Natural killer cell (primary cell): ENCODE measurements at regions not wholly inside any gene's neighbourhood (a gene's known extent, or its start where the extent isn't known, plus 50 kb on each side); places are given as distances from the start of the nearest gene placed in this dataset.

Experiments used
- ATAC-seq, 3 donors: fragments of 150-1000 bp in 2 of 3; fragments of 200-7000 bp in 1 of 3; cut with Tn5 transposase; 1 replicate in 1 of 3; 2 replicates in 2 of 3; pipeline ENCODE4 v1.10.0; 2021; ENCODE audit warnings: mild to moderate bottlenecking in 2 of 3, moderate library complexity in 2 of 3
- DNase-seq, 2 donors: peaks; one replicate each; pipeline versions ENCODE4 v3.0.0 to v3.0.0-alpha.2; 2013 to 2021; ENCODE audit warnings: mixed read lengths in 1 of 2
- H3K27ac ChIP-seq: one replicate; pipeline ENCODE4 v1.5.1; 2013; ENCODE audit warnings: mild to moderate bottlenecking, low read length
- H3K27me3 ChIP-seq: one replicate; pipeline ENCODE4 v1.6.1; 2013; ENCODE audit warnings: low read length; ENCODE audit not compliant: control insufficient read depth, insufficient read depth
- H3K36me3 ChIP-seq: one replicate; pipeline ENCODE4 v1.6.1; 2013; ENCODE audit warnings: low read length; ENCODE audit not compliant: control insufficient read depth, insufficient read depth
- H3K4me1 ChIP-seq: one replicate; pipeline ENCODE4 v1.6.1; 2013; ENCODE audit warnings: low read length; ENCODE audit not compliant: control insufficient read depth, insufficient read depth
- H3K4me3 ChIP-seq: one replicate; pipeline ENCODE4 v1.5.1; 2013; ENCODE audit warnings: low read length
- H3K9me3 ChIP-seq: one replicate; pipeline ENCODE4 v1.6.1; 2013; ENCODE audit warnings: low read length; ENCODE audit not compliant: control insufficient read depth, insufficient read depth
- H3K27ac Mint-ChIP-seq, 2 donors: one replicate each; pipeline ENCODE4 v1.8.0; 2022; ENCODE audit warnings: mild to moderate bottlenecking in 2 of 2, mixed read lengths in 2 of 2, moderate library complexity in 1 of 2
- H3K27me3 Mint-ChIP-seq, 2 donors: one replicate each; pipeline ENCODE4 v1.8.0; 2022; ENCODE audit warnings: low read depth in 2 of 2, mixed read lengths in 2 of 2
- H3K36me3 Mint-ChIP-seq: one replicate; pipeline ENCODE4 v1.8.0; 2022; ENCODE audit warnings: mixed read lengths
- H3K4me1 Mint-ChIP-seq, 2 donors: one replicate each; pipeline ENCODE4 v1.8.0; 2022; ENCODE audit warnings: mixed read lengths in 2 of 2
- H3K4me3 Mint-ChIP-seq: one replicate; pipeline ENCODE4 v1.8.0; 2022; ENCODE audit warnings: mild to moderate bottlenecking, moderate library complexity, mixed read lengths
- H3K9me3 Mint-ChIP-seq, 2 donors: one replicate each; pipeline ENCODE4 v1.8.0; 2022; ENCODE audit warnings: mixed read lengths in 2 of 2
- WGBS: methylation state at CpG from one replicate; pipeline ENCODE4 v1.1.7; 2013; ENCODE audit warnings: missing lambda C conversion rate; ENCODE audit not compliant: insufficient coverage; 5-methylcytosine and 5-hydroxymethylcytosine counted together
- intact Hi-C: fragments of 100-400 bp; cut with micrococcal nuclease; formaldehyde crosslinking; loops from one replicate; pipeline ENCODE4 v1.14.2; 2022
- TF ChIP-seq, protein P1 (sequence below): fragments of 200-600 bp; IDR thresholded peaks from one replicate; pipeline ENCODE4 v1.8.0; 2022; ENCODE audit warnings: antibody characterized with exemption

DNA sequence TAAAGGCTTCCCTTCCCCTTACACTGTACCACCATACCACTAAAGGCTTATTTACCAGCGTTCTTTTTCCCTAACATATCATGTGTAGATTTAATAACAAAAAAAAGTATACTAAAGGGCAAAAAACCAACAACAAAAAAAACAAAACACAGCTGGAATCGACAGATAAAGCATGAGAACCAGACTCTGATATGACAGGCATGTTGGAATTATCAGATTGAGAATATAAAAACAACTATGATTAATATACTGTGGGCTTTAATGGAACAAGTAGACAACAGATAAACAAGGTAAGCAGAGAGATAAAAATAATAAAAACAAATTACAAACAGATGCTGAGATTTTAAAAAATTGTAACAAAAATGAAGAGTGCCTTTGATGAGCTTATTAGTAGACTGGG lies 754.1 kb upstream of the MDGA2 start:
- no peaks in the 10 kb centered on the region for H3K4me1 ChIP-seq
- intact Hi-C loops: no loop called here
- TF ChIP-seq, protein P1, sequence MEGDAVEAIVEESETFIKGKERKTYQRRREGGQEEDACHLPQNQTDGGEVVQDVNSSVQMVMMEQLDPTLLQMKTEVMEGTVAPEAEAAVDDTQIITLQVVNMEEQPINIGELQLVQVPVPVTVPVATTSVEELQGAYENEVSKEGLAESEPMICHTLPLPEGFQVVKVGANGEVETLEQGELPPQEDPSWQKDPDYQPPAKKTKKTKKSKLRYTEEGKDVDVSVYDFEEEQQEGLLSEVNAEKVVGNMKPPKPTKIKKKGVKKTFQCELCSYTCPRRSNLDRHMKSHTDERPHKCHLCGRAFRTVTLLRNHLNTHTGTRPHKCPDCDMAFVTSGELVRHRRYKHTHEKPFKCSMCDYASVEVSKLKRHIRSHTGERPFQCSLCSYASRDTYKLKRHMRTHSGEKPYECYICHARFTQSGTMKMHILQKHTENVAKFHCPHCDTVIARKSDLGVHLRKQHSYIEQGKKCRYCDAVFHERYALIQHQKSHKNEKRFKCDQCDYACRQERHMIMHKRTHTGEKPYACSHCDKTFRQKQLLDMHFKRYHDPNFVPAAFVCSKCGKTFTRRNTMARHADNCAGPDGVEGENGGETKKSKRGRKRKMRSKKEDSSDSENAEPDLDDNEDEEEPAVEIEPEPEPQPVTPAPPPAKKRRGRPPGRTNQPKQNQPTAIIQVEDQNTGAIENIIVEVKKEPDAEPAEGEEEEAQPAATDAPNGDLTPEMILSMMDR: no peak
- no peaks in the 10 kb centered on the region for H3K4me1 Mint-ChIP-seq
- ATAC-seq: no peak
- H3K4me3 Mint-ChIP-seq: no peak overlapping the region
- no peaks in the 10 kb centered on the region for H3K27me3 ChIP-seq
- H3K36me3 ChIP-seq: no peaks in the 10 kb centered on the region
- H3K9me3 ChIP-seq: peaks cover 3% of the 10 kb centered on the region
- no peak overlapping the region for H3K27ac ChIP-seq
- H3K27ac Mint-ChIP-seq: no peak overlapping the region
- no peaks in the 10 kb centered on the region for H3K27me3 Mint-ChIP-seq
- H3K4me3 ChIP-seq: no peak overlapping the region
- no peak for DNase-seq
- WGBS: no CpG with 5 or more reads among the region's 2 CpGs
- peaks cover 6 to 11% of the 10 kb centered on the region in 2 donors for H3K9me3 Mint-ChIP-seq
- no peaks in the 10 kb centered on the region for H3K36me3 Mint-ChIP-seq

DNA sequence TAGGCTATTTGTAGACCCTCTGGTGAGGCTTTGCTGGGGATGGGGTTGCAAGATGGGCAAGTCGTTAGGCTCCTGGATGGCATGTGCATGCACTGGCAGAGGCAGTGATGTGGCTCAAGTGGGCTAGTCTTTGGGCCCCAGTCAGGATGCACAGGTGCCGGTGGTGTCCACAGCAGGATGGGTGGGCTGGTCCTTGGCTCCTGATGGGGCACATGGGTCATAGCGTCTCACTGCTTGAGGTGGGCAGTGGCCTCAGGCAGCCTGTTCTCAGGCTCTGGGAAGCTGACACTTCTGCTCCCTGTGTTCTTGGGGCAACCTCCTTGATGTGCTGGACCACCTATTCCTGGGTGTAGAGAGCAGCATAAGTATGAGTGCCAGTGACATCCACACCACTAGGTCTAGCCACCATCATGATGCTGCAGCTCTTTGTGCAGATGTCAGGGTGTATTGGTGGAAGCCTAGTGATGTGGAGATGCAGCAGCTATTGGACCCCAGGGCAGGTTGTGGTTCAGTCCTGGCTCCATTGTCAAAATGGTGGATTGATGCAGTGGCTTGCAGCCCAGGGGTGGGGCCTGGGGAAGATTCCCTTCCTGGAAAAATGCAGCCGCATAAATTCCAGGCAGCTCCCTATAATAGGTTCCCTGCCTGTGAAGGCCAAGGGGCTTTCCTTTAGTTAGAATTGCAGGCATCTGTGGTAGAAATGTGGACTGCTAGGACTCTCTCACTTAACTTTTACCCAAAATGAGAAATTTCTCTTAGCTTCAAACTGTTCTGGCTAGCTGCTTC lies 742.5 kb upstream of the MDGA2 start:
- no peaks in the 10 kb centered on the region for H3K4me1 Mint-ChIP-seq
- Histone ChIP-seq H3K36me3 (no peaks in the 10 kb centered on the region), H3K9me3 (no peaks in the 10 kb centered on the region), H3K27ac (no peak overlapping the region), H3K4me3 (no peak overlapping the region), H3K27me3 (no peaks in the 10 kb centered on the region), H3K4me1 (no peaks in the 10 kb centered on the region)
- TF ChIP-seq, protein P1: no peak
- H3K4me3 Mint-ChIP-seq: no peak overlapping the region
- no peaks in the 10 kb centered on the region for H3K36me3 Mint-ChIP-seq
- WGBS: 73% methylated on average over 4 of the region's 4 CpGs
- H3K27ac Mint-ChIP-seq: no peak overlapping the region
- no peaks in the 10 kb centered on the region for H3K27me3 Mint-ChIP-seq
- no peak for ATAC-seq
- no peak for DNase-seq
- intact Hi-C loops: no loop called here
- peaks cover 16 to 28% of the 10 kb centered on the region in 2 donors for H3K9me3 Mint-ChIP-seq

DNA sequence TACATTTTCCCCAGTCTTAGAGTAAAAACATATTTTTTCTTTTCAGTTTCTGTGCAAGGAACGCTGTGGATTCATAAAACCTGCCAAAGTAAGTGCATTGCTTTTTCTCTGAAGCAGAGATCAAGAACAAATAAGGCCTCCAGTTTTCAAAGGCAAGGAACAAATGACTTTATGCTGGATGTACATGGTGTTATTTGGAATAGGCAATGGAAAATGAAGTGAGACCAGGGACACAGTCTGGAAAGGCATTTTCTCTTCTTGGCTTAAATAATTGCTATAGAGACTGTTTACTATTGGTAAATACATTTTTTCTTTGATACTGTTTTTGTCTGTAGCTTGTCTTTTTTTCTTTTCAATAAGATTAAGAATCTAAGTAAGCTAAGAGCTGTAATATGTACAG lies 725.9 kb upstream of the MDGA2 start:
- 60% methylated on average over 1 of the region's 1 CpG for WGBS
- Mint-ChIP-seq H3K4me1 (no peaks in the 10 kb centered on the region), H3K4me3 (no peak overlapping the region), H3K27me3 (no peaks in the 10 kb centered on the region), H3K36me3 (no peaks in the 10 kb centered on the region), H3K27ac (no peak overlapping the region), H3K9me3 (peaks cover 5 to 9% of the 10 kb centered on the region in 2 donors)
- no peaks in the 10 kb centered on the region for H3K36me3 ChIP-seq
- no peak overlapping the region for H3K4me3 ChIP-seq
- H3K9me3 ChIP-seq: no peaks in the 10 kb centered on the region
- no peaks in the 10 kb centered on the region for H3K4me1 ChIP-seq
- ATAC-seq (no peak), DNase-seq (no peak)
- H3K27me3 ChIP-seq: no peaks in the 10 kb centered on the region
- TF ChIP-seq, protein P1: no peak
- H3K27ac ChIP-seq: no peak overlapping the region
- intact Hi-C loops: no loop called here
